Kidney tubule cell (primary cell): ENCODE measurements at regions not wholly inside any gene's neighbourhood (a gene's known extent, or its start where the extent isn't known, plus 50 kb on each side); places are given as distances from the start of the nearest gene placed in this dataset.

Experiments
- DNase-seq: peaks from one replicate; pipeline ENCODE4 v3.0.0-alpha.2; 2018; ENCODE audit warnings: low spot score

- no peak for DNase-seq
These were observed 654.3 kb upstream of the KIF2B start for GRCh38 chr17:53168413-53168812.

GRCh38 chr17:53166731-53167130 lies 656.0 kb upstream of the KIF2B start:
- DNase-seq = no peak

- DNase-seq = peak; percentile 11
These were observed 672.5 kb upstream of the KIF2B start for GRCh38 chr17:53150101-53150698.

GRCh38 chr17:53149316-53149715 lies 673.4 kb upstream of the KIF2B start:
- DNase-seq = no peak

- no peak for DNase-seq
These were observed 674.7 kb upstream of the KIF2B start for GRCh38 chr17:53148058-53148457.

- peak; percentile 4 for DNase-seq
These were observed 679.8 kb upstream of the KIF2B start for GRCh38 chr17:53142890-53143289.

GRCh38 chr17:53141731-53142130 lies 681.0 kb upstream of the KIF2B start:
- DNase-seq = no peak

- DNase-seq = no peak
These were observed 681.4 kb upstream of the KIF2B start for GRCh38 chr17:53141280-53141679.

GRCh38 chr17:53137869-53138268 lies 684.9 kb upstream of the KIF2B start:
- no peak for DNase-seq

GRCh38 chr17:53135969-53136368 lies 686.8 kb upstream of the KIF2B start:
- DNase-seq = no peak

- DNase-seq = no peak
These were observed 688.2 kb upstream of the KIF2B start for GRCh38 chr17:53134548-53134947.

GRCh38 chr17:53133876-53134275 lies 688.9 kb upstream of the KIF2B start:
- no peak for DNase-seq

GRCh38 chr17:53129863-53130262 lies 692.9 kb upstream of the KIF2B start:
- DNase-seq = no peak

GRCh38 chr17:53127331-53127730 lies 695.4 kb upstream of the KIF2B start:
- DNase-seq = no peak

- DNase-seq = no peak
These were observed 699.8 kb upstream of the KIF2B start for GRCh38 chr17:53122966-53123365.

GRCh38 chr17:53119773-53120172 lies 703.0 kb upstream of the KIF2B start:
- no peak for DNase-seq

GRCh38 chr17:53118948-53119347 lies 703.8 kb upstream of the KIF2B start:
- no peak for DNase-seq

- no peak for DNase-seq
These were observed 715.8 kb upstream of the KIF2B start for GRCh38 chr17:53106886-53107285.

- DNase-seq = no peak
These were observed 721.0 kb upstream of the KIF2B start for GRCh38 chr17:53101706-53102105.

GRCh38 chr17:53100126-53100525 lies 722.6 kb upstream of the KIF2B start:
- DNase-seq = no peak

GRCh38 chr17:53093391-53093790 lies 729.3 kb upstream of the KIF2B start:
- DNase-seq = no peak

GRCh38 chr17:53092072-53092471 lies 730.7 kb upstream of the KIF2B start:
- DNase-seq = no peak

- DNase-seq = no peak
These were observed 732.0 kb upstream of the KIF2B start for GRCh38 chr17:53090770-53091169.

GRCh38 chr17:53088481-53088880 lies 734.2 kb upstream of the KIF2B start:
- no peak for DNase-seq

GRCh38 chr17:53061446-53061845 lies 761.3 kb upstream of the KIF2B start:
- DNase-seq = peak; percentile 34
